ENCODE measurements at regions not wholly inside any gene's neighbourhood (a gene's known extent, or its start where the extent isn't known, plus 50 kb on each side); places are given as distances from the start of the nearest gene placed in this dataset.
"Not testable (repeated sequence)": the region's sequence is repeated elsewhere in the genome, so short reads cannot be mapped to it uniquely, and the experiment has no call there.

DNA sequence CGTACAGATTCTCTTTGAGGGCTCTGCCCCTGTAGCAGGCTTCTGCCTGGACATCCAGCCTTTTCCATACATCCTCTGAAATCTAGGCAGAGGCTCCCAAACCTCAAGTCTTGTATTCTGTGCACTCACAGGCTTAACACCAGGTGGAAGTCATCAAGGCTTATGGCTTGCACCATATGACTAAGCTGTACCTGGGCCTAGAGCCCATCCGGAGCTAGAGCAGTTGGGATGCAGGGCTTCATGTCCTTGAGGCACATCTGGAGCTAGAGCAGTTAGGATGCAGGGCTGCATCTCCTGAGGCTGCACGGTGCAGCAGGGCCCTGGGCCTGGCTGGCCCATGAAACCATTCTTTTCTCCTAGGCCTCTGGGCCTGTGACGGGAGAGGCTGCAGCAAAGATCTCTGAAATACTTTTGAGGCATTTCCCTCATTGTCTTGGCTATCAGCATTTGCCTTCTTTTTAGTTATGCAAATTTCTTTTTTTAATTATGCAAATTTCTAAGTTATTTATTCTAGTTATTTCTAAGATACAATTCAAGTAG lies 98.7 kb downstream of the CD24 start:
- H3K27me3 Mint-ChIP-seq: peaks cover 8% of the 10 kb centered on the region
- no peaks in the 10 kb centered on the region for H3K4me1 Mint-ChIP-seq
- POLR2A ChIA-PET: no interaction called here
- H3K9me3 Mint-ChIP-seq: peaks cover 3% of the 10 kb centered on the region
- no peaks in the 10 kb centered on the region for H3K36me3 Mint-ChIP-seq (ENCODE audit: low read depth)
- no peak for DNase-seq
- H3K4me3 Mint-ChIP-seq: no peak overlapping the region
- CTCF ChIA-PET: no interaction called here
- H3K27ac Mint-ChIP-seq: no peak overlapping the region

DNA sequence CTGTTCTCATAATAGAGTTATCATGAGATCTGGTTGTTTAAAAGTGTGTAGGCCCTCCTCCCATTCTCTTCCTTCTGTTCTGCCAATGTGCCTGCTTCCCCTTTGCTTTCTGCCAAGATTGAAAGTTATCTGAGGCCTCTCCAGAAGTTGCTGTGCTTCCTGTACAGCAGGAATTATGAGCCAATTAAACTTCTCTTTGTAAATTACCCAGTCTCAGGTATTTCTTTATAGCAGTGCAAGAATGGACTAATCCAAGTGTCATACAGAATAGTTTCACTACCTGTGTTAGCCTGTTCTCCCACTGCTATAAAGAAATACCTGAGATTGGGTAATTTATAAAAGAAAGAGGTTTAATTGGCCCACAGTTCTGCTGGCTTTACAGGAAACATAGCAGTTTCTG lies 100.0 kb downstream of the CD24 start:
- ChIA-PET CTCF (no interaction called here), POLR2A (no interaction called here)
- DNase-seq: no peak
- no peaks in the 10 kb centered on the region for H3K4me1 Mint-ChIP-seq
- peaks cover 3% of the 10 kb centered on the region for H3K9me3 Mint-ChIP-seq
- H3K4me3 Mint-ChIP-seq: no peak overlapping the region
- H3K27ac Mint-ChIP-seq: no peak overlapping the region
- peaks cover 7% of the 10 kb centered on the region for H3K27me3 Mint-ChIP-seq
- H3K36me3 Mint-ChIP-seq (ENCODE audit: low read depth): no peaks in the 10 kb centered on the region

DNA sequence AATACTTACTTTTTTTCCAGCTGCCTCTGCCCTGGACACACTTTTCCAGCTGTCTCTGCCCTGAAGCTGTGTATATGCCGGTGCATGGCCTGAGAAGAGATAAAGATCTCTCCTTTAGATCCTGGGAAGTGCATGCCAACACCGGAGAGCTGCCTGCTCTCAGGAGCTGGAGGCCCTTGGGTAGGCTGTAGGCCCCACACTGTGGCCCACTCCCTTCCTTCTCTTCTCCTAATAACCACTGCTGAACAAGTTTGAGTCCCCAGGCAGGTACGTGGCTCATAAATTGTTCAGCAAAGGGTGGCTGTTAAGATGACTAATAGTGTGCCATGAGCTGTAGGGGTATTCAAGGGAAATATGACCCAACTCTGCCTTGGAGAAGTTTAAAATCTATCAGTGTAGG lies 102.5 kb downstream of the CD24 start:
- ChIA-PET POLR2A (no interaction called here), CTCF (interaction anchor here (0.7 kb wide), 1 partner anchor 131 kb away, joined by 3 read pairs; no protein-coding TSS in a partner anchor)
- H3K27ac Mint-ChIP-seq: no peak overlapping the region
- H3K4me1 Mint-ChIP-seq: no peaks in the 10 kb centered on the region
- DNase-seq: no peak
- peaks cover 2% of the 10 kb centered on the region for H3K27me3 Mint-ChIP-seq
- no peaks in the 10 kb centered on the region for H3K36me3 Mint-ChIP-seq (ENCODE audit: low read depth)
- H3K9me3 Mint-ChIP-seq: peaks cover 3% of the 10 kb centered on the region
- H3K4me3 Mint-ChIP-seq: no peak overlapping the region

DNA sequence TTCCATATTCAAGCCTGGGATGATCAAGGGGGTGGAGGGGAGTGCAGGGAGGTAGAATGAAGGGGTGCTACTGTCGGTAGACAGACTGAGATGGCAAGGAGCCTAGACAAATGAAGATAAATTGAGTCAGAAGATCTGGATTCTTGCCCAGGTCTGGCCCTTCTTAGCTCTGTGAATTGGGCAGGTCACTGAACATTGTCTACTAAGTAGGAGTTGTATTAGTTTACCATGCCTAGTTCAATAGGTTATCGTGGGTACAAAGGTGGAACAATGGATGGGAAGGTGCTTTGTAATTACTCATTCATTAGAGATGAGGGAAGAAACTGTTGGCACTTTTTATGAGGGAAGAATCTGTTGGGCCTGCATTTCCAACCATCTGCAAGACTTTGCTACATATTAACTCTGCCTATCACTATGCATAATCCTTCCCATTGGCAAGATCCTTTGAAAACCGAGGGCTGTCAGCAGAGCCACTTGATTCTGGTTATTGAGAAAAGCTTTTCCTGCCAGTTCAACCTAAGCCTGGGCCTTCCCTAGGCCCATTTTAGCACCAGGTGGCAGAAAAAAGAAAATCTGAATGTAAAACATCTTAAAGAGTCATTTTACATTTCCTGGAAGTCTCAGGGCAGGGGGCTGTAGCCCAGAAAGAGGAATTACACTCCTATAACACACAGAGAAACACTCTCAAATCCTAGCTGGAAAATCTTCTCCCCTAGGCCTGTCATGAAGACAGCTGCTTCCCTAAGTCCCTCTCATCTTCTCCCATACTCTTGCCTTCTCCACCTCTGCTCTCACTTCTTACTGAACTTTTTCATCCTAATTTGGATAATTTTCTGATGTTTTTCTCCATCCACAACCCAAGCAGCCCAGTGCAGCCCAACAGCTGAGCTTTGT lies 103.5 kb downstream of the CD24 start:
- ChIA-PET POLR2A (no interaction called here), CTCF (interaction anchor here (0.7 kb wide), 1 partner anchor 130 kb away, joined by 3 read pairs; no protein-coding TSS in a partner anchor)
- H3K4me3 Mint-ChIP-seq: no peak overlapping the region
- no peak overlapping the region for H3K27ac Mint-ChIP-seq
- H3K9me3 Mint-ChIP-seq: no peaks in the 10 kb centered on the region
- H3K4me1 Mint-ChIP-seq: no peaks in the 10 kb centered on the region
- H3K36me3 Mint-ChIP-seq (ENCODE audit: low read depth): no peaks in the 10 kb centered on the region
- H3K27me3 Mint-ChIP-seq: no peaks in the 10 kb centered on the region
- DNase-seq: no peak

DNA sequence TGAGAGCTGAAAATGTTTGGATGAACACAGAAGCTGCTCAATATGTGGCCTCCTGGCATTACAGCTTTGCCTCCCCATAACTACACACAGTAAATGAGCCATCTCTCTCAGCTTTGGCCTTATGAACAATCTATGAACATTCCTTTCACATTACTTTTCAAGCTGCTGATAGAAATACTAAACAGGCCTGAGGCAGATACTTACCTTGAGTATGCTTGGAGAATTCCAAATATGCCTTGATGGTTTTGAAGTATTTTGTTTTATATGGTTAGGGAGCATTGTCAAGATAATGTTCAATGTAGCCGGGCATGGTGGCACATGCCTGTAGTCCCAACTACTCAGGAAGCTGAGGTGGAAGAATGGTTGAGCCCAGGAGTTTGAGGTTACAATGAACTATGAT lies 104.5 kb downstream of the CD24 start:
- no peak for DNase-seq
- H3K27me3 Mint-ChIP-seq: no peaks in the 10 kb centered on the region
- H3K27ac Mint-ChIP-seq: no peak overlapping the region
- H3K36me3 Mint-ChIP-seq (ENCODE audit: low read depth): no peaks in the 10 kb centered on the region
- no peak overlapping the region for H3K4me3 Mint-ChIP-seq
- POLR2A ChIA-PET: no interaction called here
- H3K9me3 Mint-ChIP-seq: no peaks in the 10 kb centered on the region
- H3K4me1 Mint-ChIP-seq: no peaks in the 10 kb centered on the region
- CTCF ChIA-PET: interaction anchor here (1.1 kb wide), 1 partner anchor 127 kb away, joined by 3 read pairs; no protein-coding TSS in a partner anchor

DNA sequence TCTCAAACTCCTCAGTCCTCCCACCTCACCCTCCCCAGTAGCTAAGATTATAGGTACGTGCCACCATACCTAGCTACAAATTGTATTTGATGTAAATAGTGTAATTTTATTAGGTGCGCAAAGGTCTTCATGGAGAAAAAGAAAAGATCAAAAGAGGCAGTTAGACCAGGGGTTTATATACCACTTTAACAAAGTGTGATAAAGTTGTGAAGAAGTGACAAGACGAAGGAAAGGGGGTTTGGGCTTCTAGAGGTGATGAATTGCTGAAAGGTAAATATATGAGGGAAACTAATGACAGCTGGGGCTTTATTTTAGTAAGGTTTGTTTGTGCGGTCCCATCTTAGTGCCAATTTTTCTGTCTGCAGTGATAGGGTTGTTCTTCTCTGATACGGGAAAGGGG lies 105.3 kb downstream of the CD24 start:
- Mint-ChIP-seq H3K27ac (no peak overlapping the region), H3K27me3 (no peaks in the 10 kb centered on the region), H3K4me1 (no peaks in the 10 kb centered on the region), H3K9me3 (peaks cover 2% of the 10 kb centered on the region), H3K36me3 (ENCODE audit: low read depth) (no peaks in the 10 kb centered on the region), H3K4me3 (no peak overlapping the region)
- no peak for DNase-seq
- ChIA-PET POLR2A (no interaction called here), CTCF (interaction anchor here (1.1 kb wide), 1 partner anchor 128 kb away, joined by 3 read pairs; no protein-coding TSS in a partner anchor)

DNA sequence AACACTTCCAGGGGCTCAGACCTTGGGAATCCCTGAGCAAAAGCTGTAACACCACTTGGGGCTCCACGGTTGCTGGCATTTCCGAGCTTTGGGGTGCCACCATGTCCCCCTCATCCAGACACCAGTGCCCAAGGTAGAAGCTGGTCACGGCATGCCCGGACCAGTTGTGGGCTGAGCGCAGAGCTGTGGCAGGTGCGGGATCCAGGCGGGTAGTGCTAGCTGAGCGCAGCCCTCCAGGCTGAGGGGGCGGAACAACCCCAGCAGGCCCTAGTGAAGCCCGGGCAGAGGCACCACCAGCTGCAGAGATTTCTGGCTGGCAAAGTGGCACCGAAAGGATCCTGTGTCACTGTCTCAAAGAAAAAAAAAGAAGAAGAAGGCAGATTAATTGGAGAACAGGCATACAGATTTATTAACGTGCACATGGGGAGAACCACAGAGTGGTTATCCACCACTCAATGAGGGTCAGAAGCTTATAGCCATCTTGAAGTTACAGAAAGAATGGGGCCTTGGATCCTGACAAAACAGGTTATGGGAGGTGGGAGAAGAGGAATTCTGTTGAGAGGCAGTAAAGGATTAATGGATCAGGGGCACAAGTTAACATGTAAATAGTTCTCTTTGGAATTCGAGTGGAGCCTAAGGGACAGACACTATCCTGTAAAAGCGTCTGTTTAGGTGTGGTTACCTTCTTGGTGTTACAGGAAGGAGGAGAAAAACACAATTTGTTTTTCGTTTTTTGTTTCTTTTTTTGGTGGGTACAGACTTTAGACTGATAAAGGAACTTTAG lies 107.5 kb downstream of the CD24 start:
- no peaks in the 10 kb centered on the region for H3K36me3 Mint-ChIP-seq (ENCODE audit: low read depth)
- CTCF ChIA-PET: no interaction called here
- POLR2A ChIA-PET: no interaction called here
- no peak for DNase-seq
- no peaks in the 10 kb centered on the region for H3K4me1 Mint-ChIP-seq
- H3K27ac Mint-ChIP-seq: no peak overlapping the region
- H3K9me3 Mint-ChIP-seq: peaks cover 8% of the 10 kb centered on the region
- no peak overlapping the region for H3K4me3 Mint-ChIP-seq
- no peaks in the 10 kb centered on the region for H3K27me3 Mint-ChIP-seq

DNA sequence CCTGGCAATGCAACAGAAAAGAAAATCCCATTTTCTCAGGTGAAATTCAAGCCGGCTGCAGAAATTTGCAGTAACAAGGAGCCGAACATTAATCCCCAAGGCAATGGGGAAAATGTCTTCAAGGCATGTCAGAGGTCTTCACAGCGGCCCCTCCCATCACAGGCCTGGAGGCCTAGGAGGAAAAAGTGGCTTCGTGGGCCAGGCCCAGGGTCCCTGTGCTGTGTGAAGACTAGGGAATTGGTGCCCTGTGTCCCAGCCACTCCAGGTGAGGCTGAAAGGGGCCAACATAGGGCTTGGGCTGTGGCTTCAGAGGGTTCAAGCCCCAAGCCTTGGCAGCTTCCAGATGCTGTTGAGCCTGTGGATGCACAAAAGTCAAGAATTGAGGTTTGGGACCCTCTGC lies 111.7 kb downstream of the CD24 start:
- ChIA-PET CTCF (no interaction called here), POLR2A (no interaction called here)
- no peak for DNase-seq
- peaks cover 8% of the 10 kb centered on the region for H3K9me3 Mint-ChIP-seq
- H3K4me1 Mint-ChIP-seq: no peaks in the 10 kb centered on the region
- no peak overlapping the region for H3K27ac Mint-ChIP-seq
- H3K4me3 Mint-ChIP-seq: no peak overlapping the region
- H3K27me3 Mint-ChIP-seq: no peaks in the 10 kb centered on the region
- no peaks in the 10 kb centered on the region for H3K36me3 Mint-ChIP-seq (ENCODE audit: low read depth)

DNA sequence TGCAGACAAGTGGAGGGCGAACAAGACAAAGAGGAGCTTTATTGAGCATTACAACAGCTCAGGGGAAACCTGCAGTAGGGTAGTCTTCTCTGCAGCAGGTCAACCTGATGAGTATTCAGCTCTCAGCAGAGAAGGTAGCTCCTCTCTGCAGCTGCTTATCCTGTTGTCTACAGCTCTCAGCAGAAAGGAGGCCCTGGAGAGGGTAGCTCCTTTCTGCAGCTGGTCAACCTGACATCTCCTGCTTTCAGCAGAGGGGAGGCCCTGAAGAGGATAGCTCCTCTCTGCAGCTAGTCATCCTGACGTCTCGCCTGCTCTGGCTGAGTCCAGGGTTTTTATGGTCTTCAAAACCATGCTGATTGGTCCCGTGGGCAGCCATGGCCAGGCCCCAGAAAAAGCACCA lies 113.6 kb downstream of the CD24 start:
- POLR2A ChIA-PET: no interaction called here

DNA sequence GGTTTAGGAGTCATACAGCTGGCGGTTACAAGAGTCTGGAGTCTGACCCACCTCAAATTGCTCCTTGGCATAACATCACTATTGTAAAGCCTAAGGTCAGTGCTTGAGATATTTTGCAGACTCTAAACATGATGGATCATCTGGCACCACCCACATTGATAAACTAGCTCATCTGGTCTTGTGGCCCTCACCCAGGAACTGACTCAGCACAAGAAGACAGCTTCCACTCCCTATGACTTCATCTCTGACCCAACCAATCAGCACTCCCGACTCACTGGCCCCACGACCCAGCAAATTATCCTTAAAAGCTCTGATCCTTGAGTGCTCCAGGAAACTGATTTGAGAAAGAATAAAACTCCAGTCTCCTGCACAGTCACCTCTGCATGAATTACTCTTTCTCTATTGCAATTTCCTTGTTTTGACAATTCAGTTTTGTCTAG lies 115.9 kb downstream of the CD24 start:
- Mint-ChIP-seq H3K4me3 (no peak overlapping the region), H3K4me1 (no peaks in the 10 kb centered on the region), H3K27ac (no peak overlapping the region), H3K9me3 (peaks cover 6% of the 10 kb centered on the region), H3K36me3 (ENCODE audit: low read depth) (no peaks in the 10 kb centered on the region), H3K27me3 (peaks cover 2% of the 10 kb centered on the region)
- ChIA-PET CTCF (interaction anchor here (0.8 kb wide), 1 partner anchor 15 kb away, joined by 3 read pairs; no protein-coding TSS in a partner anchor), POLR2A (no interaction called here)
- DNase-seq: no peak

More for the DNA sequence above, 113.6 kb downstream of the CD24 start:
- CTCF ChIA-PET: no interaction called here
- H3K27me3 Mint-ChIP-seq: no peaks in the 10 kb centered on the region
- no peaks in the 10 kb centered on the region for H3K36me3 Mint-ChIP-seq (ENCODE audit: low read depth)
- DNase-seq: no peak
- H3K27ac Mint-ChIP-seq: no peak overlapping the region
- H3K4me1 Mint-ChIP-seq: no peaks in the 10 kb centered on the region
- H3K4me3 Mint-ChIP-seq: no peak overlapping the region
- H3K9me3 Mint-ChIP-seq: peaks cover 8% of the 10 kb centered on the region

DNA sequence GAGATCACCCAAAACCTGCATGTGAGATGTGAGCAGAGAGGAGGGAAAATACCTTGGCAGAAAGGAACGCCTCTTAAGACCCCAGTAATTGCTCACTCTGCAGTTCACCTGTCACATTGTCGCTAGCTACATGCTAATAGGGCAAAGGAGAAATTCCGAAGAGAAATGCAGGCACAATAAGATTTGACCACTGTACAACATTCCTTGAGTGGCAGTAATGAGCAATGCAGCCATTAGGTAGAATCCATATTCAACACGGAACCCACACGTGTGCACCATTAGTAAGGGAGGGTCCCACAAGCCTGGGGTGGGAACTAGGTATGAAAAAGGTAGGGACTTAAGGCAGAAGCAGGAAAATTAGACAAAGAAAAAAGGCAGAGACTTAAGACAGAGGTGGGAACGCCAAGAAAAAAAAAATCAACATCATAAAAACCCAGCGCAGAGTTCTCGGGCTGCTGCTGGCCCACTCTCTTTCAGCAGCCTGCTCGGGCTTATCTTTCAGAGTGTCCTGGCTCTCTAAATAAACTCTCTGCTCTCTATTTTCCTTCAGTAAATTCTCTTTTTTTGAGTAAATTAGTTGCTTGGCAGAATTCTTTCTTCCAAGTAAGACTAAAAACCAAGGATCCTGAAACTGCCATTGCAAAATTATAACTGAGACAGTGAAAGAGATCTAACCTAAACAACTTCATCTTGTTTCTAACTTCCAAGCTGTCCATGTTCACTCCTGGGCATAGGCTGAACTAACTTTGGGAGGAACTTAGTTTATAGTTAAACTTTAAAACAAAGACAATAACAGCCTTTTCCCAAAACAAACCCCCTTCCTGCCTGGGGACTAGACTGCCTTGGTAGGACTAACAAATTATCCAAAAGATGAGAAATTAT lies 116.5 kb downstream of the CD24 start:
- H3K36me3 Mint-ChIP-seq (ENCODE audit: low read depth): no peaks in the 10 kb centered on the region
- ChIA-PET CTCF (interaction anchor here (0.8 kb wide), 1 partner anchor 14 kb away, joined by 3 read pairs; no protein-coding TSS in a partner anchor), POLR2A (no interaction called here)
- no peak overlapping the region for H3K27ac Mint-ChIP-seq
- no peaks in the 10 kb centered on the region for H3K4me1 Mint-ChIP-seq
- no peak overlapping the region for H3K4me3 Mint-ChIP-seq
- H3K27me3 Mint-ChIP-seq: peaks cover 2% of the 10 kb centered on the region
- H3K9me3 Mint-ChIP-seq: peaks cover 6% of the 10 kb centered on the region
- no peak for DNase-seq

DNA sequence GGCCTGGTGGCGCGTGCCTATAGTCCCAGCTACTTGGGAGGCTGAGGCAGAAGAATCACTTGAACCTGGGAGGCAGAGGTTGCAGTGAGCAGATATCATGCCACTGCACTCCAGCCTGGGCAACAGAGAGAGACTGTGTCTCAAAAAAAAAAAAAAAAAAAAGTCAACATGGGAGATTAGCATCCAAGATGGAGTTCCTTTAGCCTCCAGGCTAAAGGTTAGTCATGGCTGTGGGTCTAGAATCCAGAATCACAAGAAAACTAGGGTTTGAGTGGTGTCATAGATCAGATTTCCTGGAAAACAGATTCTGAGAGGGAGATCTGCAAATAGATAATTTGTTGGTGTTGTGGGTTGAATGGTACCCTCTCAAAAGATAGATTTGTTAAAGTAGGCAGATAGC lies 117.2 kb downstream of the CD24 start:
- H3K4me3 Mint-ChIP-seq; H3K4me1 Mint-ChIP-seq; H3K9me3 Mint-ChIP-seq; POLR2A ChIA-PET; CTCF ChIA-PET; H3K36me3 Mint-ChIP-seq (ENCODE audit: low read depth); H3K27me3 Mint-ChIP-seq; H3K27ac Mint-ChIP-seq; DNase-seq: not testable (repeated sequence)
